ENCODE measurements at regions not wholly inside any gene's neighbourhood (a gene's known extent, or its start where the extent isn't known, plus 50 kb on each side); places are given as distances from the start of the nearest gene placed in this dataset.
"Not testable (repeated sequence)": the region's sequence is repeated elsewhere in the genome, so short reads cannot be mapped to it uniquely, and the experiment has no call there.

- no peaks in the 10 kb centered on the region for H3K36me3 ChIP-seq
- no peaks in the 10 kb centered on the region for H3K9me3 ChIP-seq
- DNase-seq (ENCODE audit: low spot score) (no peak), ATAC-seq (ENCODE audit: insufficient number of reproducible peaks, low FRiP score, low read depth) (no peak)
- no peak for TF ChIP-seq CTCF (IDR thresholded peaks at IDR 0.05)
- H3K4me3 ChIP-seq = no peak overlapping the region
- H3K27ac ChIP-seq = no peak overlapping the region
- H3K4me1 ChIP-seq (ENCODE audit: control insufficient read depth in 1 of 2, low read depth in 2 of 2) = no peaks in the 10 kb centered on the region
- no peaks in the 10 kb centered on the region for H3K27me3 ChIP-seq (replicated peaks; ENCODE audit: insufficient read depth)
These were observed 175.1 kb downstream of the SLC38A4 start for GRCh38 chr12:46650688-46651087.

GRCh38 chr12:46649433-46649832 lies 176.4 kb downstream of the SLC38A4 start:
- no peak for ATAC-seq (ENCODE audit: insufficient number of reproducible peaks, low FRiP score, low read depth)
- DNase-seq (ENCODE audit: low spot score) = no peak
- Histone ChIP-seq H3K27me3 (replicated peaks; ENCODE audit: insufficient read depth) (no peaks in the 10 kb centered on the region), H3K36me3 (no peaks in the 10 kb centered on the region), H3K4me3 (no peak overlapping the region), H3K27ac (no peak overlapping the region), H3K4me1 (ENCODE audit: control insufficient read depth in 1 of 2, low read depth in 2 of 2) (no peaks in the 10 kb centered on the region), H3K9me3 (no peaks in the 10 kb centered on the region)
- no peak for TF ChIP-seq CTCF (IDR thresholded peaks at IDR 0.05)

GRCh38 chr12:46647034-46647433 lies 178.8 kb downstream of the SLC38A4 start:
- no peaks in the 10 kb centered on the region for H3K4me1 ChIP-seq (ENCODE audit: control insufficient read depth in 1 of 2, low read depth in 2 of 2)
- ATAC-seq (ENCODE audit: insufficient number of reproducible peaks, low FRiP score, low read depth) (no peak), DNase-seq (ENCODE audit: low spot score) (no peak)
- no peak overlapping the region for H3K4me3 ChIP-seq
- no peaks in the 10 kb centered on the region for H3K9me3 ChIP-seq
- H3K27ac ChIP-seq = no peak overlapping the region
- TF ChIP-seq CTCF (IDR thresholded peaks at IDR 0.05) = no peak
- H3K36me3 ChIP-seq = no peaks in the 10 kb centered on the region
- no peaks in the 10 kb centered on the region for H3K27me3 ChIP-seq (replicated peaks; ENCODE audit: insufficient read depth)

GRCh38 chr12:46641649-46642048 lies 184.1 kb downstream of the SLC38A4 start:
- not testable (repeated sequence) for H3K27ac ChIP-seq; ATAC-seq (ENCODE audit: insufficient number of reproducible peaks, low FRiP score, low read depth); H3K9me3 ChIP-seq; H3K4me3 ChIP-seq; H3K27me3 ChIP-seq (replicated peaks; ENCODE audit: insufficient read depth); H3K4me1 ChIP-seq (ENCODE audit: control insufficient read depth in 1 of 2, low read depth in 2 of 2); H3K36me3 ChIP-seq; DNase-seq (ENCODE audit: low spot score)

- no peak for TF ChIP-seq CTCF (IDR thresholded peaks at IDR 0.05)
These were observed 190.0 kb downstream of the SLC38A4 start for GRCh38 chr12:46635818-46636217.

More at GRCh38 chr12:46635818-46636217, 190.0 kb downstream of the SLC38A4 start:
- H3K27me3 ChIP-seq (replicated peaks; ENCODE audit: insufficient read depth) = no peaks in the 10 kb centered on the region
- no peak overlapping the region for H3K4me3 ChIP-seq
- no peaks in the 10 kb centered on the region for H3K36me3 ChIP-seq
- no peaks in the 10 kb centered on the region for H3K4me1 ChIP-seq (ENCODE audit: control insufficient read depth in 1 of 2, low read depth in 2 of 2)
- no peak for ATAC-seq (ENCODE audit: insufficient number of reproducible peaks, low FRiP score, low read depth)
- H3K9me3 ChIP-seq = peaks cover 7% of the 10 kb centered on the region
- no peak overlapping the region for H3K27ac ChIP-seq
- DNase-seq (ENCODE audit: low spot score) = no peak
